WTC11 (cell line): ENCODE measurements at regions not wholly inside any gene's neighbourhood (a gene's known extent, or its start where the extent isn't known, plus 50 kb on each side); places are given as distances from the start of the nearest gene placed in this dataset.

Experiments used
- HMGA2 ChIP-seq: fragments of 250-450 bp; sonication (Bioruptor Pico); IDR thresholded peaks from 2 replicates; pipeline ENCODE4 v1.4.0; 2021; ENCODE audit warnings: mild to moderate bottlenecking, moderate library complexity
- TP53 ChIP-seq: sonication (generic); formaldehyde crosslinking; IDR thresholded peaks from 2 replicates; pipeline ENCODE4 v1.8.1; 2023; ENCODE audit warnings: mild to moderate bottlenecking, missing genetic modification reagents
- TF ChIP-seq, protein P1 (sequence below): fragments of 200-600 bp; IDR thresholded peaks from 2 replicates; pipeline ENCODE4 v1.8.0; 2022; ENCODE audit warnings: antibody characterized with exemption
- TF ChIP-seq, protein P2 (sequence below): sonication (generic); formaldehyde crosslinking; conservative IDR thresholded peaks from 2 replicates; pipeline ENCODE4 v1.8.1; 2022; ENCODE audit warnings: mild to moderate bottlenecking, missing genetic modification reagents

DNA sequence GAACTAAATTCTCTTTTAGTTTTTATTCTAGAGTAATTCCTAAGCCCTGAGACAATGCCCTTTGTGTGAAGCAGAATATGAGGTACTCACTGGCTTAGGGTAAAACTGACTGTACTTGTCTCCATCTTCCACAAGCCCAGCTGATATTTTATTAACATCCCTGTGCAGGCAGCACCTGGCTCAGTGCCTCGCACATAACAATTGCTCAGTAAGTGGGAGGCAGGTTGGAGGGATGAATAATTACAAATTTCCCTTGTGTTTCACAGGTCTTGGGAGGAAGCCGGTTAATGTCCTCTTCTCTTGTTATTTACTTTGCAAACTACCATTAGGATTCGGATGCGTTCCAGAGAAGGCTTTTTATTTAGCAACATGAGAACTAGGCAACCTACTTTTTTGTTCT lies 249.8 kb upstream of the FSHR start:
- no peak for TF ChIP-seq HMGA2 (CRISPR knock-in tag)
- TF ChIP-seq TP53, result no peak
- TF ChIP-seq, protein P1, sequence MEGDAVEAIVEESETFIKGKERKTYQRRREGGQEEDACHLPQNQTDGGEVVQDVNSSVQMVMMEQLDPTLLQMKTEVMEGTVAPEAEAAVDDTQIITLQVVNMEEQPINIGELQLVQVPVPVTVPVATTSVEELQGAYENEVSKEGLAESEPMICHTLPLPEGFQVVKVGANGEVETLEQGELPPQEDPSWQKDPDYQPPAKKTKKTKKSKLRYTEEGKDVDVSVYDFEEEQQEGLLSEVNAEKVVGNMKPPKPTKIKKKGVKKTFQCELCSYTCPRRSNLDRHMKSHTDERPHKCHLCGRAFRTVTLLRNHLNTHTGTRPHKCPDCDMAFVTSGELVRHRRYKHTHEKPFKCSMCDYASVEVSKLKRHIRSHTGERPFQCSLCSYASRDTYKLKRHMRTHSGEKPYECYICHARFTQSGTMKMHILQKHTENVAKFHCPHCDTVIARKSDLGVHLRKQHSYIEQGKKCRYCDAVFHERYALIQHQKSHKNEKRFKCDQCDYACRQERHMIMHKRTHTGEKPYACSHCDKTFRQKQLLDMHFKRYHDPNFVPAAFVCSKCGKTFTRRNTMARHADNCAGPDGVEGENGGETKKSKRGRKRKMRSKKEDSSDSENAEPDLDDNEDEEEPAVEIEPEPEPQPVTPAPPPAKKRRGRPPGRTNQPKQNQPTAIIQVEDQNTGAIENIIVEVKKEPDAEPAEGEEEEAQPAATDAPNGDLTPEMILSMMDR, result no peak
- TF ChIP-seq, protein P2, sequence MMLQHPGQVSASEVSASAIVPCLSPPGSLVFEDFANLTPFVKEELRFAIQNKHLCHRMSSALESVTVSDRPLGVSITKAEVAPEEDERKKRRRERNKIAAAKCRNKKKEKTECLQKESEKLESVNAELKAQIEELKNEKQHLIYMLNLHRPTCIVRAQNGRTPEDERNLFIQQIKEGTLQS, result no peak
